T-helper 1 cell (primary cell): ENCODE measurements at regions not wholly inside any gene's neighbourhood (a gene's known extent, or its start where the extent isn't known, plus 50 kb on each side); places are given as distances from the start of the nearest gene placed in this dataset.
"Not testable (repeated sequence)": the region's sequence is repeated elsewhere in the genome, so short reads cannot be mapped to it uniquely, and the experiment has no call there.

Source experiments
- DNase-seq, 5 donors: peaks; one replicate each; pipeline ENCODE4 v3.0.0-alpha.2; 2012 to 2020

GRCh38 chr9:2279138-2279537 lies 264.0 kb downstream of the SMARCA2 start:
- DNase-seq = not testable (repeated sequence)

- DNase-seq = no peak
Measured at GRCh38 chr9:2281031-2281802, 266.1 kb downstream of the SMARCA2 start.

- no peak for DNase-seq
Measured at GRCh38 chr9:2281803-2282185, 266.6 kb downstream of the SMARCA2 start.

- no peak for DNase-seq
Measured at GRCh38 chr9:2284770-2285169, 269.6 kb downstream of the SMARCA2 start.

- no peak for DNase-seq
Measured at GRCh38 chr9:2285416-2286332, 270.5 kb downstream of the SMARCA2 start.

- DNase-seq = no peak
Measured at GRCh38 chr9:2286333-2286705, 271.2 kb downstream of the SMARCA2 start.

- DNase-seq = no peak
Measured at GRCh38 chr9:2286825-2287455, 271.8 kb downstream of the SMARCA2 start.

- no peak for DNase-seq
Measured at GRCh38 chr9:2288309-2288708, 273.2 kb downstream of the SMARCA2 start.

GRCh38 chr9:2289263-2289662 lies 274.1 kb downstream of the SMARCA2 start:
- no peak for DNase-seq

GRCh38 chr9:2290382-2290781 lies 275.2 kb downstream of the SMARCA2 start:
- DNase-seq = no peak

- DNase-seq = no peak
Measured at GRCh38 chr9:2291980-2292704, 277.0 kb downstream of the SMARCA2 start.

GRCh38 chr9:2292733-2293132 lies 277.6 kb downstream of the SMARCA2 start:
- DNase-seq = no peak

GRCh38 chr9:2297771-2298170 lies 282.6 kb downstream of the SMARCA2 start:
- DNase-seq = no peak

- DNase-seq = no peak
Measured at GRCh38 chr9:2298217-2298616, 283.1 kb downstream of the SMARCA2 start.

- DNase-seq = no peak
Measured at GRCh38 chr9:2299156-2299842, 284.2 kb downstream of the SMARCA2 start.

- no peak for DNase-seq
Measured at GRCh38 chr9:2299843-2300205, 284.7 kb downstream of the SMARCA2 start.

- no peak for DNase-seq
Measured at GRCh38 chr9:2300325-2300724, 285.2 kb downstream of the SMARCA2 start.

GRCh38 chr9:2302606-2303005 lies 287.5 kb downstream of the SMARCA2 start:
- DNase-seq = no peak

GRCh38 chr9:2303056-2303455 lies 287.9 kb downstream of the SMARCA2 start:
- no peak for DNase-seq

GRCh38 chr9:2307480-2307879 lies 292.3 kb downstream of the SMARCA2 start:
- no peak for DNase-seq

GRCh38 chr9:2311920-2312319 lies 296.8 kb downstream of the SMARCA2 start:
- no peak for DNase-seq

- no peak for DNase-seq
Measured at GRCh38 chr9:2313512-2313911, 298.4 kb downstream of the SMARCA2 start.
